ENCODE measurements at regions not wholly inside any gene's neighbourhood (a gene's known extent, or its start where the extent isn't known, plus 50 kb on each side); places are given as distances from the start of the nearest gene placed in this dataset.

DNA sequence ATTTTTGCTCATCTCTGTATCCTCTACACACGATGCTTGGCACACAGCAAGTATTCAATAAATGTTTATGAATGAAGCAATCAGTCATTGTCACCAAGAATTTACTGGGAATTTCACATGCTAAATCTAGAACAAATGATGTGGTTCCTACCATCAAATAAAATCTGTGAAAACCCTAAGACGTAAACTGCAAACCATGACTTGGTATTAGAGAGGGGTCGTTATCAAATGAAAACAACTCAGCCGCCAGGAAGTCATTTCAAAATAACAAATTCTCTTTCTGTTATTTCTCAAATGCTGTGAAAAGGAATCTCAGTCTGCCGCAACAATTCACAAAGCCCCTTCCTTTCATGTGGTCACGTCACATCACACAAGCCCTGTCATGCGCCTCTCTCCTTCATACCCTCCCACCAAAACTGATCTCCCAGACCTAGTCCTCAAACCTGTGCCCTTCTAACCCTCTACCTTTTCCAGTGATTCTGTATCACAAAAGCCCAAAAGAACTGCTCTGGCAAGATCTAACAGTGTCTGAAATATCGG, 173.6 kb downstream of the DEPDC1B start:
- POLR2A ChIA-PET (ENCODE audit: unreplicated experiment), result no interaction called here

DNA sequence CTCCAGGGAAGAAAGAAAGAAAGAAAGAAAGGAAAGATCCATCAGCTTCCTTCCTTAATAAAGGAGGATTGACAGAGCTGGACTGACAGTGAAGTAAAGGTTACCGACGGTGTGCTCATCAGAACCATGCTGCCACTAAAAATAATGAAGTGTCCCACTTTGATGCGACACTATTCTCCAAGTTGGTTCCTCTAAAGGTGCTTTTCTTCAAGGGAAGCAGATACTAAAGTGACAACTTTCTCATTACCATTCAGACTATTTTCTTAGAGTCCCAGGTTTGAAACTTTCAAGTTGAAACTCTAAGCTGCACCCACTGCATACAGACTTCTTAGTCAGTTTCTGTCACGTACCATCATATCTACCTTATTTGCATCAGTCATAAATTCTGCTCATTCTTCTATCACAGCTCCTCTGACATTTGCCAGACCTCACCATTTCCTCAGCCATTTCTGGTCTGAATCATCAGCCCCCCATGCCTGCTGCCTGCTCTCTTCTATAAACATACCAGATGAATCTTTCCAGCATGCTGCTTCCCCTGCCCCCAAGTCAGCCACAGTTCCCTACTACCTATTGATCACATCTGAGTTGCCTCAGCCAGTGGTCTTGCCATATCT, 177.6 kb downstream of the DEPDC1B start:
- no peak overlapping the region for H3K27ac ChIP-seq (ENCODE audit: low read length)
- no peaks in the 10 kb centered on the region for H3K79me2 ChIP-seq (ENCODE audit: low read length)
- no peaks in the 10 kb centered on the region for H4K20me1 ChIP-seq (ENCODE audit: low read length)
- no peak overlapping the region for H2AFZ ChIP-seq (ENCODE audit: low read length)
- no peaks in the 10 kb centered on the region for H3K36me3 ChIP-seq (ENCODE audit: low read depth, low read length)
- H3K9ac ChIP-seq (ENCODE audit: low read length), result no peak overlapping the region
- intact Hi-C loops (cut with micrococcal nuclease), result no loop called here
- H3K4me3 ChIP-seq (ENCODE audit: low read length), result no peak overlapping the region
- POLR2A ChIA-PET (ENCODE audit: unreplicated experiment), result no interaction called here
- DNase-seq (no peak), ATAC-seq (no peak)
- no peaks in the 10 kb centered on the region for H3K9me2 ChIP-seq (replicated peaks; ENCODE audit: low read length)
- no peaks in the 10 kb centered on the region for H3K9me3 ChIP-seq (ENCODE audit: low read length)
- no peaks in the 10 kb centered on the region for H3F3A ChIP-seq (ENCODE audit: low read length, unreplicated experiment)
- no peaks in the 10 kb centered on the region for H3K4me1 ChIP-seq (ENCODE audit: insufficient read depth, low read length)
- no TSS peak for BruUV-seq (replicated peaks)
- H3K4me2 ChIP-seq (ENCODE audit: low read length), result no peak overlapping the region
- TF ChIP-seq EZH2 (IDR thresholded peaks at IDR 0.05; ENCODE audit: low read length, unreplicated experiment) (no peak), EZH2phosphoT487 (IDR thresholded peaks at IDR 0.05; ENCODE audit: borderline replicate concordance, low read length) (no peak)
- TF ChIP-seq, protein P1, sequence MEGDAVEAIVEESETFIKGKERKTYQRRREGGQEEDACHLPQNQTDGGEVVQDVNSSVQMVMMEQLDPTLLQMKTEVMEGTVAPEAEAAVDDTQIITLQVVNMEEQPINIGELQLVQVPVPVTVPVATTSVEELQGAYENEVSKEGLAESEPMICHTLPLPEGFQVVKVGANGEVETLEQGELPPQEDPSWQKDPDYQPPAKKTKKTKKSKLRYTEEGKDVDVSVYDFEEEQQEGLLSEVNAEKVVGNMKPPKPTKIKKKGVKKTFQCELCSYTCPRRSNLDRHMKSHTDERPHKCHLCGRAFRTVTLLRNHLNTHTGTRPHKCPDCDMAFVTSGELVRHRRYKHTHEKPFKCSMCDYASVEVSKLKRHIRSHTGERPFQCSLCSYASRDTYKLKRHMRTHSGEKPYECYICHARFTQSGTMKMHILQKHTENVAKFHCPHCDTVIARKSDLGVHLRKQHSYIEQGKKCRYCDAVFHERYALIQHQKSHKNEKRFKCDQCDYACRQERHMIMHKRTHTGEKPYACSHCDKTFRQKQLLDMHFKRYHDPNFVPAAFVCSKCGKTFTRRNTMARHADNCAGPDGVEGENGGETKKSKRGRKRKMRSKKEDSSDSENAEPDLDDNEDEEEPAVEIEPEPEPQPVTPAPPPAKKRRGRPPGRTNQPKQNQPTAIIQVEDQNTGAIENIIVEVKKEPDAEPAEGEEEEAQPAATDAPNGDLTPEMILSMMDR (conservative IDR thresholded peaks at IDR 0.05; ENCODE audit: low read depth, low read length), result no peak
- peaks cover 67% of the 10 kb centered on the region for H3K27me3 ChIP-seq (ENCODE audit: low read length)
- CTCF ChIA-PET, result no interaction called here

More for the DNA sequence above, 173.6 kb downstream of the DEPDC1B start:
- intact Hi-C loops (cut with micrococcal nuclease), result no loop called here
- H3F3A ChIP-seq (ENCODE audit: low read length, unreplicated experiment), result no peaks in the 10 kb centered on the region
- H3K9me3 ChIP-seq (ENCODE audit: low read length), result no peaks in the 10 kb centered on the region
- ATAC-seq (no peak), DNase-seq (no peak)
- CTCF ChIA-PET, result no interaction called here
- H3K4me2 ChIP-seq (ENCODE audit: low read length), result no peak overlapping the region
- H2AFZ ChIP-seq (ENCODE audit: low read length), result no peak overlapping the region
- no peak overlapping the region for H3K4me3 ChIP-seq (ENCODE audit: low read length)
- H3K27me3 ChIP-seq (ENCODE audit: low read length), result peaks cover 40% of the 10 kb centered on the region
- no peaks in the 10 kb centered on the region for H3K79me2 ChIP-seq (ENCODE audit: low read length)
- TF ChIP-seq EZH2 (IDR thresholded peaks at IDR 0.05; ENCODE audit: low read length, unreplicated experiment) (no peak), EZH2phosphoT487 (IDR thresholded peaks at IDR 0.05; ENCODE audit: borderline replicate concordance, low read length) (no peak)
- TF ChIP-seq, protein P1 (conservative IDR thresholded peaks at IDR 0.05; ENCODE audit: low read depth, low read length), result no peak
- no peaks in the 10 kb centered on the region for H4K20me1 ChIP-seq (ENCODE audit: low read length)
- H3K27ac ChIP-seq (ENCODE audit: low read length), result no peak overlapping the region
- no TSS peak for BruUV-seq (replicated peaks)
- H3K9me2 ChIP-seq (replicated peaks; ENCODE audit: low read length), result no peaks in the 10 kb centered on the region
- no peak overlapping the region for H3K9ac ChIP-seq (ENCODE audit: low read length)
- no peaks in the 10 kb centered on the region for H3K4me1 ChIP-seq (ENCODE audit: insufficient read depth, low read length)
- H3K36me3 ChIP-seq (ENCODE audit: low read depth, low read length), result no peaks in the 10 kb centered on the region
